HepG2 (cell line): ENCODE measurements at regions not wholly inside any gene's neighbourhood (a gene's known extent, or its start where the extent isn't known, plus 50 kb on each side); places are given as distances from the start of the nearest gene placed in this dataset.

ENCODE experiments used
- ATAC-seq: fragments of 200-7000 bp; cut with Tn5 transposase; 3 replicates; pipeline ENCODE4 v1.9.1; 2020; ENCODE audit warnings: mild to moderate bottlenecking, moderate library complexity
- BruUV-seq: library from RNA; stranded (reverse); fragments of 400-500 nt; replicated peaks from 2 replicates; lab custom pipeline; 2021; lab: Mats Ljungman, UMichigan
- CTCF ChIA-PET: fragments of 300-600 bp; formaldehyde crosslinking; extraction: SDS; loops from one replicate; lab custom pipeline; 2021; ENCODE audit warnings: low total read pairs, inconsistent platforms, low intra/inter-chr PET ratio; lab: Yijun Ruan, JAX
- POLR2A ChIA-PET: fragments of 350-600 bp; sonication (Branson Sonifier 250); formaldehyde crosslinking; loops from one replicate; lab custom pipeline; 2020; ENCODE audit warnings: antibody characterized with exemption, inconsistent platforms; lab: Yijun Ruan, JAX
- DNase-seq: peaks from one replicate; pipeline ENCODE4 v3.0.0-alpha.2; 2015; ENCODE audit warnings: low spot score
- FAIRE-seq: peaks from 3 replicates; lab custom pipeline; 2011; peaks lifted over from hg19 to GRCh38; lab: Jason Lieb, UNC
- H2AFZ ChIP-seq: one replicate; pipeline ENCODE4 v1.6.1; 2011; ENCODE audit warnings: low read length, inconsistent platforms
- H3K27ac ChIP-seq: fragments of 300-600 bp; 3 replicates; pipeline ENCODE4 v1.8.0; 2011; ENCODE audit warnings: mixed run types, mild to moderate bottlenecking, mixed read lengths, low read length, inconsistent platforms; ENCODE audit not compliant: insufficient read depth; ENCODE audit errors: extremely low read length
- H3K27me3 ChIP-seq, 2 experiments: fragments of 200-600 bp in 1 of 2; 2 replicates in 1 of 2; 3 replicates in 1 of 2; pipeline versions ENCODE4 v1.6.0 to v1.8.0; 2011; ENCODE audit warnings: low read length in 2 of 2, mild to moderate bottlenecking in 2 of 2, moderate library complexity in 2 of 2, inconsistent platforms in 1 of 2; ENCODE audit not compliant: insufficient read depth in 2 of 2, control insufficient read depth in 1 of 2
- H3K36me3 ChIP-seq, 2 experiments: fragments of 200-600 bp in 1 of 2; replicated peaks in 1 of 2; 2 replicates in 1 of 2; 3 replicates in 1 of 2; pipeline versions ENCODE4 v1.5.1 to v1.8.0; 2011; ENCODE audit warnings: low read length in 2 of 2, inconsistent platforms in 1 of 2; ENCODE audit not compliant: insufficient read depth in 2 of 2, control insufficient read depth in 1 of 2
- H3K4me1 ChIP-seq: 2 replicates; pipeline ENCODE4 v1.5.1; 2012; ENCODE audit warnings: low read length, inconsistent platforms; ENCODE audit not compliant: insufficient read depth
- H3K4me2 ChIP-seq: 2 replicates; pipeline ENCODE4 v1.6.0; 2011; ENCODE audit warnings: low read depth, low read length, inconsistent platforms
- H3K4me3 ChIP-seq, 3 experiments: fragments of 200-600 bp in 1 of 3; sonication (generic), shearing (Covaris generic) in 1 of 3; replicated peaks in 1 of 3; 2 replicates each; pipeline ENCODE4 v1.5.1; 2011 to 2016; ENCODE audit warnings: low read length in 3 of 3, inconsistent platforms in 2 of 3, low read depth in 2 of 3, mild to moderate bottlenecking in 2 of 3, control low read depth in 1 of 3, mixed read lengths in 1 of 3; ENCODE audit not compliant: insufficient read depth in 1 of 3
- H3K79me2 ChIP-seq: one replicate; pipeline ENCODE4 v1.6.1; 2011; ENCODE audit warnings: low read length, inconsistent platforms; ENCODE audit not compliant: insufficient read depth
- H3K9ac ChIP-seq: 2 replicates; pipeline ENCODE4 v1.6.0; 2011; ENCODE audit warnings: mild to moderate bottlenecking, low read depth, low read length, inconsistent platforms; ENCODE audit not compliant: insufficient read depth
- H3K9me3 ChIP-seq: 2 replicates; pipeline ENCODE4 v1.5.1; 2012; ENCODE audit warnings: mild to moderate bottlenecking, low read length
- H4K20me1 ChIP-seq: 2 replicates; pipeline ENCODE4 v1.6.0; 2011; ENCODE audit warnings: inconsistent platforms, mild to moderate bottlenecking, low read length, moderate library complexity; ENCODE audit not compliant: insufficient read depth
- ARNTL ChIP-seq: sonication (generic); formaldehyde crosslinking; IDR thresholded peaks from 2 replicates; pipeline ENCODE4 v1.4.0; 2020; ENCODE audit warnings: mild to moderate bottlenecking, missing genetic modification reagents
- GTF3A ChIP-seq: sonication (generic); formaldehyde crosslinking; conservative IDR thresholded peaks from 2 replicates; pipeline ENCODE4 v1.4.0; 2020; ENCODE audit warnings: mild to moderate bottlenecking, missing genetic modification reagents
- NR1H2 ChIP-seq: sonication (generic); formaldehyde crosslinking; IDR thresholded peaks from 2 replicates; pipeline ENCODE4 v1.8.1; 2022; ENCODE audit warnings: low read depth, missing genetic modification reagents, borderline replicate concordance
- ZNF382 ChIP-seq: sonication (generic); formaldehyde crosslinking; IDR thresholded peaks from 2 replicates; pipeline ENCODE4 v1.5.0; 2020; ENCODE audit warnings: missing genetic modification reagents, mild to moderate bottlenecking, borderline replicate concordance
- ZNF484 ChIP-seq: sonication (generic); formaldehyde crosslinking; IDR thresholded peaks from 2 replicates; pipeline ENCODE4 v1.5.1; 2020; ENCODE audit warnings: mild to moderate bottlenecking, low read depth, missing genetic modification reagents, borderline replicate concordance
- ZNF747 ChIP-seq: sonication (generic); formaldehyde crosslinking; IDR thresholded peaks from 2 replicates; pipeline ENCODE4 v1.8.1; 2023; ENCODE audit warnings: missing genetic modification reagents, mild to moderate bottlenecking, borderline replicate concordance
- WGBS: methylation state at CpG from one replicate; pipeline ENCODE4 v1.1.6; 2017; ENCODE audit warnings: low lambda C conversion rate; 5-methylcytosine and 5-hydroxymethylcytosine counted together
- in situ Hi-C: cut with HindIII; loops from 2 replicates; pipeline ENCODE4 v1.10.0; 2017; ENCODE audit warnings: low pct_unique_long_range_greater_than_20kb; ENCODE audit not compliant: extremely low pct_ligation_motif_present
- intact Hi-C: fragments of 100-400 bp; cut with micrococcal nuclease; formaldehyde crosslinking; loops from one replicate; pipeline ENCODE4 v1.10.0; 2022; ENCODE audit not compliant: unreplicated experiment
- TF ChIP-seq, protein P1 (sequence below): IDR thresholded peaks from 2 replicates; pipeline ENCODE4 v1.6.1; 2016; ENCODE audit warnings: low read depth, borderline replicate concordance
- TF ChIP-seq, protein P2 (sequence below): sonication (generic); formaldehyde crosslinking; IDR thresholded peaks from 2 replicates; pipeline ENCODE4 v1.4.0; 2020; ENCODE audit warnings: missing genetic modification reagents
- TF ChIP-seq, protein P3 (sequence below), 2 experiments: sonication (generic) in 1 of 2; formaldehyde crosslinking in 1 of 2; IDR thresholded peaks; 2 replicates each; pipeline versions ENCODE4 v1.6.1 to v1.9.0; 2014 to 2022; ENCODE audit warnings: antibody characterized with exemption in 1 of 2, borderline replicate concordance in 1 of 2, inconsistent platforms in 1 of 2, low read depth in 1 of 2, missing genetic modification reagents in 1 of 2

DNA sequence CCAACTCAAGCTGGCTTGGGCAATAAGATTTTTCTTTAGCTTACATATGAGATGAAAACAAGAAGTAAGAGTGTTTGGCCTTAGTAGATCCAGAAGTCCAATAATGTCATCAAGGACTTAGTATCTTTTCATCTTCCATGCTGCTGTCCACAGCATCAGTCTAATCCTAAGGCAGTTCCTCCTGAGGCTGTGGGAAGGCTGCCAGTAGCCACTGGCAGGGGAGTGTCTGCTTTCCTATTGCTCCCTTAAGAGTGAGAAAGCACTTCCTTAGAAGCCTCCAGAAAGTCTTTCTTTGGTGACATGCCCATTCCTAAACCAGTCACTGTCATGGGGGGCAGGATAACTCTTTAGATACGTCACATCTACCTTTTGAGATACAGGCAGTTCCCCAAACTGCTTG, 317.7 kb downstream of the BMP4 start (continued):
- TF ChIP-seq NR1H2 (CRISPR knock-in tag), result no peak
- TF ChIP-seq, protein P1, sequence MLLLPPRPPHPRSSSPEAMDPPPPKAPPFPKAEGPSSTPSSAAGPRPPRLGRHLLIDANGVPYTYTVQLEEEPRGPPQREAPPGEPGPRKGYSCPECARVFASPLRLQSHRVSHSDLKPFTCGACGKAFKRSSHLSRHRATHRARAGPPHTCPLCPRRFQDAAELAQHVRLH, result no peak

DNA sequence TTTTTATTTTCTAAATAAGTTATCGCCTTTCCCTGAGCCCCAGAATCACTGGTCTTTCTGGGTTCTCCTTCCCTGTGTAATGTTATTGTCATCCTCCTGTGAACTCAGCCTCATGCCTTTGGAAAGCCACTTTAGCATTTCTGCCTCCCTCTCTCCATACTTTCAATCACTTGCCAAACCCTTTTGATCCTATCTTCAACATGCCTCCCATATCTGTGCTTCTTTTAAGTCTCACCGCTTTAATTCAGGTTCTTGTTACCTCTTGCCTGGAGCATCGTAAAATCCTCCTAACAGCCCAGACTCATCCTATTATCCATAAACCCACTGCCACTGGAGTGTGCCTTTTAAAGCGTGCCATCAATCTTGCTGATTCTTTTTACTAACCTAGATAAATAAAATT, 321.8 kb downstream of the BMP4 start:
- WGBS, result 93% methylated on average over 4 of the region's 4 CpGs
- TF ChIP-seq, protein P2, sequence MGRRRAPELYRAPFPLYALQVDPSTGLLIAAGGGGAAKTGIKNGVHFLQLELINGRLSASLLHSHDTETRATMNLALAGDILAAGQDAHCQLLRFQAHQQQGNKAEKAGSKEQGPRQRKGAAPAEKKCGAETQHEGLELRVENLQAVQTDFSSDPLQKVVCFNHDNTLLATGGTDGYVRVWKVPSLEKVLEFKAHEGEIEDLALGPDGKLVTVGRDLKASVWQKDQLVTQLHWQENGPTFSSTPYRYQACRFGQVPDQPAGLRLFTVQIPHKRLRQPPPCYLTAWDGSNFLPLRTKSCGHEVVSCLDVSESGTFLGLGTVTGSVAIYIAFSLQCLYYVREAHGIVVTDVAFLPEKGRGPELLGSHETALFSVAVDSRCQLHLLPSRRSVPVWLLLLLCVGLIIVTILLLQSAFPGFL, result no peak
- no peaks in the 10 kb centered on the region for H3K9me3 ChIP-seq
- in situ Hi-C loops (no loop called here), intact Hi-C loops (no loop called here)
- H3K4me1 ChIP-seq, result peaks cover 12% of the 10 kb centered on the region; the same call in 1 of the 2 replicates
- ChIA-PET CTCF (no interaction called here), POLR2A (no interaction called here)
- peaks cover 0 to 2% of the 10 kb centered on the region in 2 experiments; a peak in 2 of 5 replicates for H3K27me3 ChIP-seq
- H3K4me2 ChIP-seq, result no peak overlapping the region
- DNase-seq (no peak), ATAC-seq (no peak), FAIRE-seq (no peak)
- H3K36me3 ChIP-seq, result no peaks in the 10 kb centered on the region
- no peak overlapping the region for H2AFZ ChIP-seq
- BruUV-seq, result no TSS peak
- no peak overlapping the region for H3K4me3 ChIP-seq
- H3K79me2 ChIP-seq, result no peaks in the 10 kb centered on the region
- no peak overlapping the region for H3K27ac ChIP-seq
- H4K20me1 ChIP-seq, result no peaks in the 10 kb centered on the region
- no peak overlapping the region for H3K9ac ChIP-seq

DNA sequence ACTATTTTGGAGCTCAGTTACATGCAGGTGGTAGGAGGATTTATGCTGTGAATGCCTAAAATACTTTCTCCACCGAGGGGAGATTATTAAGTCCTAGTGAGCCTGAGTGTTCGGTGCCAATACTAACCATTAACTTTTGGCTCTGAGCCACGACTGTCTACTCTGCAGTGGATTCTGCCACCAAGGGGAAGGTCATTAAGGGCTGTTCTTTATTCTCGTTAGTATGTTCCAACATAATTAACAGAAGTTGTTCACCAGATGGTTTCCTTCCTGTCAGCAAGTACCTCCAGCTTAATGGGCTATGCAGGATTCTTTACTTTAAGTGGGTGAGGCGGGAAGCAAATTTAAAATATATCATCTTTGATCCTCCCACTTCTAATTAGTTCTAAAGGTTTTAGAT, 326.3 kb downstream of the BMP4 start:
- no peak for DNase-seq
- no peak for ATAC-seq
- intact Hi-C loops, result no loop called here
- ChIA-PET POLR2A (no interaction called here), CTCF (no interaction called here)
- in situ Hi-C loops, result no loop called here
- no peak for FAIRE-seq
- no peak overlapping the region for H3K4me3 ChIP-seq
- BruUV-seq, result no TSS peak
- H3K9me3 ChIP-seq, result no peaks in the 10 kb centered on the region
- H2AFZ ChIP-seq, result no peak overlapping the region
- no peaks in the 10 kb centered on the region for H4K20me1 ChIP-seq
- no peaks in the 10 kb centered on the region for H3K79me2 ChIP-seq
- no peaks in the 10 kb centered on the region for H3K36me3 ChIP-seq
- no peak overlapping the region for H3K27ac ChIP-seq
- no peaks in the 10 kb centered on the region for H3K27me3 ChIP-seq
- H3K4me2 ChIP-seq, result no peak overlapping the region
- 0 out of 2 replicates have a peak, but pooled peaks cover 6% of the 10 kb centered on the region for H3K4me1 ChIP-seq
- WGBS, result 66% methylated on average over 5 of the region's 5 CpGs
- no peak overlapping the region for H3K9ac ChIP-seq
- TF ChIP-seq ZNF382 (CRISPR knock-in tag) (no peak), ZNF484 (CRISPR knock-in tag) (no peak), GTF3A (CRISPR knock-in tag) (no peak), ZNF747 (CRISPR knock-in tag) (no peak), ARNTL (CRISPR knock-in tag) (no peak)
- TF ChIP-seq, protein P3, sequence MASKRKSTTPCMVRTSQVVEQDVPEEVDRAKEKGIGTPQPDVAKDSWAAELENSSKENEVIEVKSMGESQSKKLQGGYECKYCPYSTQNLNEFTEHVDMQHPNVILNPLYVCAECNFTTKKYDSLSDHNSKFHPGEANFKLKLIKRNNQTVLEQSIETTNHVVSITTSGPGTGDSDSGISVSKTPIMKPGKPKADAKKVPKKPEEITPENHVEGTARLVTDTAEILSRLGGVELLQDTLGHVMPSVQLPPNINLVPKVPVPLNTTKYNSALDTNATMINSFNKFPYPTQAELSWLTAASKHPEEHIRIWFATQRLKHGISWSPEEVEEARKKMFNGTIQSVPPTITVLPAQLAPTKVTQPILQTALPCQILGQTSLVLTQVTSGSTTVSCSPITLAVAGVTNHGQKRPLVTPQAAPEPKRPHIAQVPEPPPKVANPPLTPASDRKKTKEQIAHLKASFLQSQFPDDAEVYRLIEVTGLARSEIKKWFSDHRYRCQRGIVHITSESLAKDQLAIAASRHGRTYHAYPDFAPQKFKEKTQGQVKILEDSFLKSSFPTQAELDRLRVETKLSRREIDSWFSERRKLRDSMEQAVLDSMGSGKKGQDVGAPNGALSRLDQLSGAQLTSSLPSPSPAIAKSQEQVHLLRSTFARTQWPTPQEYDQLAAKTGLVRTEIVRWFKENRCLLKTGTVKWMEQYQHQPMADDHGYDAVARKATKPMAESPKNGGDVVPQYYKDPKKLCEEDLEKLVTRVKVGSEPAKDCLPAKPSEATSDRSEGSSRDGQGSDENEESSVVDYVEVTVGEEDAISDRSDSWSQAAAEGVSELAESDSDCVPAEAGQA (IDR thresholded peaks at IDR 0.05; ENCODE audit: low read depth), result no peak
- TF ChIP-seq, protein P3 (CRISPR knock-in tag; IDR thresholded peaks at IDR 0.05; ENCODE audit: borderline replicate concordance), result no peak
